KMS-11 (cell line): ENCODE measurements at regions not wholly inside any gene's neighbourhood (a gene's known extent, or its start where the extent isn't known, plus 50 kb on each side); places are given as distances from the start of the nearest gene placed in this dataset.

Experiments
- H2AFZ ChIP-seq: fragments of 200-600 bp; sonication (generic); 2 replicates; pipeline ENCODE4 v1.6.1; 2016; ENCODE audit warnings: antibody characterized with exemption, mixed run types, low read depth
- H3K27ac ChIP-seq: fragments of 200-600 bp; sonication (generic); 2 replicates; pipeline ENCODE4 v1.6.1; 2016; ENCODE audit warnings: mild to moderate bottlenecking, mixed run types
- H3K27me3 ChIP-seq: fragments of 200-600 bp; sonication (generic); 2 replicates; pipeline ENCODE4 v1.6.1; 2017; ENCODE audit warnings: mild to moderate bottlenecking, low read depth, mixed run types, moderate library complexity; ENCODE audit not compliant: insufficient read depth
- H3K36me3 ChIP-seq: fragments of 200-600 bp; sonication (generic); 2 replicates; pipeline ENCODE4 v1.6.1; 2017; ENCODE audit warnings: mild to moderate bottlenecking, mixed run types; ENCODE audit not compliant: insufficient read depth
- H3K4me1 ChIP-seq: fragments of 200-600 bp; sonication (generic); 2 replicates; pipeline ENCODE4 v1.6.1; 2016; ENCODE audit warnings: mild to moderate bottlenecking, low read depth, mixed run types; ENCODE audit not compliant: poor library complexity, severe bottlenecking
- H3K4me2 ChIP-seq: fragments of 200-600 bp; sonication (generic); 2 replicates; pipeline ENCODE4 v1.7.0; 2016; ENCODE audit warnings: mild to moderate bottlenecking, mixed run types
- H3K4me3 ChIP-seq: fragments of 200-600 bp; sonication (generic); IDR thresholded peaks from 2 replicates; pipeline ENCODE4 v1.6.1; 2017; ENCODE audit warnings: low read depth, low read length, mixed read lengths; ENCODE audit not compliant: insufficient read depth
- H3K79me2 ChIP-seq: fragments of 200-600 bp; sonication (generic); 2 replicates; pipeline ENCODE4 v1.6.1; 2016; ENCODE audit warnings: low read depth, mixed run types; ENCODE audit not compliant: insufficient read depth
- H3K9ac ChIP-seq: fragments of 200-600 bp; sonication (generic); 2 replicates; pipeline ENCODE4 v1.6.1; 2016; ENCODE audit warnings: mild to moderate bottlenecking, mixed run types
- H4K20me1 ChIP-seq: fragments of 200-600 bp; sonication (generic); 2 replicates; pipeline ENCODE4 v1.6.1; 2016; ENCODE audit warnings: mild to moderate bottlenecking, mixed run types; ENCODE audit not compliant: insufficient read depth
- TF ChIP-seq, protein P1 (sequence below): fragments of 200-600 bp; sonication (generic); conservative IDR thresholded peaks from 2 replicates; pipeline ENCODE4 v1.6.1; 2017; ENCODE audit warnings: low read depth, mild to moderate bottlenecking, antibody characterized with exemption, low read length, moderate library complexity, mixed read lengths

DNA sequence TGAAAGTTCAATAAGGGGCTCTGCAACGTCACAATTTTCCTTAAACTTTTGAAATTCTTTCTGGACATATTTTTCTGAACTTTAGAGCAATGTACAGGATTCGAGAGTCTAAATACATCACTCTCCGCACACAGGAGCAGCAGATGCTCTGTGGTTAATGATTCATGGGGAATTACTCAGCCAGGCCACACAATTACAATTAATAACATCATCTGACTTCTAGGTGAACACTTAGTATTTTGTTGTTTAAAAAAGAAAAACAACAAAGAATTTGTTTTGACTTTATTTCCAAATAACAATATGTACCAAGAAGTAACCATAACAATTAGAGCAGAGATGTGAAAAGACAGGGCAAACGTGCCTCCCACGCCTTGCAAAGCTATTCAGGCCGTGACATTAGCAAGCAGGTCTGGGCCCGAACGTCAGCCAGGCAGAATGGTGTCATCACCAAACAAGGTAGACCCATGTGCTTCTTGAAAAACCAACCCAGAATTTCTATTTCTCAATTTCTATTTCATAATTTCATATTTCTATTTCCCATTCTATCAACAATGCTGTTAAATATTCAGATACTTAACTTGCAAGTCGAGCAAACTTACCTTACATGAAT, 236.3 kb downstream of the COL4A1 start:
- no peaks in the 10 kb centered on the region for H3K36me3 ChIP-seq
- no peaks in the 10 kb centered on the region for H3K4me1 ChIP-seq
- H3K4me3 ChIP-seq = no peak overlapping the region
- H3K27ac ChIP-seq = no peak overlapping the region
- no peaks in the 10 kb centered on the region for H3K79me2 ChIP-seq
- H3K4me2 ChIP-seq = no peak overlapping the region
- TF ChIP-seq, protein P1, sequence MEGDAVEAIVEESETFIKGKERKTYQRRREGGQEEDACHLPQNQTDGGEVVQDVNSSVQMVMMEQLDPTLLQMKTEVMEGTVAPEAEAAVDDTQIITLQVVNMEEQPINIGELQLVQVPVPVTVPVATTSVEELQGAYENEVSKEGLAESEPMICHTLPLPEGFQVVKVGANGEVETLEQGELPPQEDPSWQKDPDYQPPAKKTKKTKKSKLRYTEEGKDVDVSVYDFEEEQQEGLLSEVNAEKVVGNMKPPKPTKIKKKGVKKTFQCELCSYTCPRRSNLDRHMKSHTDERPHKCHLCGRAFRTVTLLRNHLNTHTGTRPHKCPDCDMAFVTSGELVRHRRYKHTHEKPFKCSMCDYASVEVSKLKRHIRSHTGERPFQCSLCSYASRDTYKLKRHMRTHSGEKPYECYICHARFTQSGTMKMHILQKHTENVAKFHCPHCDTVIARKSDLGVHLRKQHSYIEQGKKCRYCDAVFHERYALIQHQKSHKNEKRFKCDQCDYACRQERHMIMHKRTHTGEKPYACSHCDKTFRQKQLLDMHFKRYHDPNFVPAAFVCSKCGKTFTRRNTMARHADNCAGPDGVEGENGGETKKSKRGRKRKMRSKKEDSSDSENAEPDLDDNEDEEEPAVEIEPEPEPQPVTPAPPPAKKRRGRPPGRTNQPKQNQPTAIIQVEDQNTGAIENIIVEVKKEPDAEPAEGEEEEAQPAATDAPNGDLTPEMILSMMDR = no peak
- no peak overlapping the region for H3K9ac ChIP-seq
- no peak overlapping the region for H2AFZ ChIP-seq
- H4K20me1 ChIP-seq = no peaks in the 10 kb centered on the region
- H3K27me3 ChIP-seq = no peaks in the 10 kb centered on the region

DNA sequence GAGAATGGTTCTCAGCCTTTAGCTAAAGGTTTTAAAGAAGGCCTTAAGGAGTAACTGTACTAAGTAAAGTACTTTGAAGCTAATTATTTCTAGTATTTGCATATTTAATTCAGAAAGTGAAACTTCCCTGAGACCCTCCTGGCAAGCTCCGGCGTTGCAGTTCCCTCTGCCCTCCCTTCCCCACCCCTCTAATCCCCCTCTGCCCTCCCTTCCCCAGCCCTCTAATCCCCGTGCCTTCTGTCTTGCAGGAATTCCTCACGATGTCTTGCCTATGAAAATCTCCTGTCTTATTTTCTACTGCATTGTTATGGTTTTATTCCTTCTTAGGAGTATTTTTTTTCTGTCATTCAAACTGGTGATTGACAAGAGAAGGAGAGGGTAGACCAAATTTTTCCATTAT, 236.9 kb downstream of the COL4A1 start:
- H2AFZ ChIP-seq = no peak overlapping the region
- H3K9ac ChIP-seq = no peak overlapping the region
- H3K79me2 ChIP-seq = no peaks in the 10 kb centered on the region

DNA sequence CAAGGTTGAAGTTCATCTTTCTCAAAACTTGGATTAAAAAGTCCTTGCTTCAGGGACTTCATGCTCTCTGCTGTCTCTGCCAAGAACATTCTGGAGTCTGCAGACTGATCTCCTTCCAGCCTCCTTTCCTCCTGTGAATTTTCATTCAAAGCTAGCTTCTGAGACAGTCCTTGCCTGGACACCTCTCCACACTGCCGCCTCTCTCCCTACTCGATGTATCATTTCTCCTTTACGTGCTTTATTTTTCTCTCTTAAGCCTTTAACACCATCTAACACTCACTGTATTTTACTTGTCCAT, 238.8 kb downstream of the COL4A1 start:
- Histone ChIP-seq H3K27me3 (no peaks in the 10 kb centered on the region), H3K36me3 (no peaks in the 10 kb centered on the region), H3K9ac (no peak overlapping the region), H3K4me2 (no peak overlapping the region), H3K79me2 (no peaks in the 10 kb centered on the region), H4K20me1 (no peaks in the 10 kb centered on the region), H2AFZ (no peak overlapping the region), H3K27ac (no peak overlapping the region), H3K4me3 (no peak overlapping the region), H3K4me1 (no peaks in the 10 kb centered on the region)
- TF ChIP-seq, protein P1 = no peak

More for the DNA sequence above, 236.9 kb downstream of the COL4A1 start:
- H3K4me2 ChIP-seq = no peak overlapping the region
- H3K4me1 ChIP-seq = no peaks in the 10 kb centered on the region
- H3K36me3 ChIP-seq = no peaks in the 10 kb centered on the region
- H3K27ac ChIP-seq = no peak overlapping the region
- H4K20me1 ChIP-seq = no peaks in the 10 kb centered on the region
- no peak overlapping the region for H3K4me3 ChIP-seq
- no peaks in the 10 kb centered on the region for H3K27me3 ChIP-seq
- TF ChIP-seq, protein P1 = no peak

DNA sequence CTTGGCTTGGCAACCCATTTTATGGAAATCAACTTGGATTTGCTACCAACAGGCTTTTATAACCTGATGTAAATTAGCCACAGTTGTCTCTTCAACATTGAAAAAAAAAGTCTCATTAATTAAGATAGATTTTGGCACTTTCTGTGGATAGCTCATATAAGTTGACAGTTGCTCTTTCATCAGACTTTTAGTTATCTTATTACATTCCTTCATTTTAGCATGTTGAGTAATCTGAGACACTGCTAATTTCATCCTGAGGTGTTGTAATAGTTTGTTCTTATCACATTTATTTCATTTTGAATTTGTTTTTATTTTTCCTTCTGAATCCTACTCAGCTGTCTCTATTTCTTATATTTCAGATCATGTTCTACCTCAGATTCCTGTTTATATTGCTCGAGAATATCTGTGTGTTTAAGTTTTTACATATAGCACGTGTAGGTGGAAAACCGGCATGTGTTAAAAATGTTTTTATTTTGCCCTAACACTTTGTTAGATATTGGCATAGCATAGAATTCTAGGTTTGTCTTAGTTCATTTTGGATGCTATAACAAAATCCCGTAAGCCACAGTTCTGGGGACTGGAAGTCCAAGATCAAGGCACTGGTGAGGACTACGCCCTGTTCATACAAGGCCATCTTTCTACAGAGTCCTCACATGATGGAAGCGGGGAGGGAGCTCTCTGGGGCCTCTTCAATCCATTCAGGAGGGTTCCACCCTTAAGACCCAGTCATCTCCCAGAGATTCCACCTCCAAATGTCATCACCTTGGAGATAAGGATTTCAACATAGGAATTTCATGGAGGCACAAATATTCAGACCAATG, 239.4 kb downstream of the COL4A1 start:
- no peak overlapping the region for H3K27ac ChIP-seq
- TF ChIP-seq, protein P1 = no peak
- no peak overlapping the region for H2AFZ ChIP-seq
- H3K4me1 ChIP-seq = no peaks in the 10 kb centered on the region
- H3K4me2 ChIP-seq = no peak overlapping the region
- H3K27me3 ChIP-seq = no peaks in the 10 kb centered on the region
- H4K20me1 ChIP-seq = no peaks in the 10 kb centered on the region
- H3K9ac ChIP-seq = no peak overlapping the region
- no peaks in the 10 kb centered on the region for H3K36me3 ChIP-seq
- no peaks in the 10 kb centered on the region for H3K79me2 ChIP-seq
- H3K4me3 ChIP-seq = no peak overlapping the region
